ENCODE measurements at regions not wholly inside any gene's neighbourhood (a gene's known extent, or its start where the extent isn't known, plus 50 kb on each side); places are given as distances from the start of the nearest gene placed in this dataset.
A peak's percentile ranks its signal among the peaks of the same experiment; 100 is the strongest.

DNA sequence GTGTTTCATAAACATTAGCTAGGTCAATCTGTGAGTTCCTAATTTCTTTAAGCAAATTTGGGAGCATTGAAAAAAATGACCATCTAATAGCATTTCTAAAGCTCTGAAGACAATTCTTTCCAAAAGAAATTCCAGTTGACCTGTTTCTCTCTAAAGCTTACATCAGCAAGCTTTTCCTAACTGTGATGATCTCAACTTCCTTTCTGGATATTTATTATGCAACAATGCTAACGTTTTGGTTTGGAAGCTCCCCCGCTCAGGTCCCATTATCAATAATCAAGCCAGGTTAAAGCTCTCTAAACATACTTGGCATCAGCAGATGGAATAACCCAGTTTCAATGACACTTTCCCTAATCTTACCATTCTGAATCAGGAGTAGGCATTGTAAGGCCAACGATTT is 196.3 kb upstream of the TANK start:
- DNase-seq (ENCODE audit: low spot score), result no peak

DNA sequence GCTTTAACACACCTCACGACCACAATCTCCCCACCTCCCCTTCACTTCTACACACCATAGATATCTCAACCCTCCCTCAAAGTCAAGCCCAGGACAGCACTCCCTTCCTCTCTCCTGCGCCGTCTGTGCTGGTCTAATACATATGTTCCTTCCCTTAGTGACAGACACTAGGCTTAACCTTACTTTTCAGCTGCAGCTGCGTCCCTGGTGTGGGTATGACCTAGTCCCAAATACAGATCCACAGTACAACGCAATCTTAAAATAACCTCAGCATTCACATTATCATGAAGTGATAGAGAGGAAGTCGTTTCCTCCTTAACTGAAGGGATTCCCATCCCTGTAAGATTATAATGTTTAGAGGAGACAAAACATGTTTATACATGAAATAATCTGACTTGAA is 192.7 kb upstream of the TANK start:
- DNase-seq (ENCODE audit: low spot score), result no peak

DNA sequence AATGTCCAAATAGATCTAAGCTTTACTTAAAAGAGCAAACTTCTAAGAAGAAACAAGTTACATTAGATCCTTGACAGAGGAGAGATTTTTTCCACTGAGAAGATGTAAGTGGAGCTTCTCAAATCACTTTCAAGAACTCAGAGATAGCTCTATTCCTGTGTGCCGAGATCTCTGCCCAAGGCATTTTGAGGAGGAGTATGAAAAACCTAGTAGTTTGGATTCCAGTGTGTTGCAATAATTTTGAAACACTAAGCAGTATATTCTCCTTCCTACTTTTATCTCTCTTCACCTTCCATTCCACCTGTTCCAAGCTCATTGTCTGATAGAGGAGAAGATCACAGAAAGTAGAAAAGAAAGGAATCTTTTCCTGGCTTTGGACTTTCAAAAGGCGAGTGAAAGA is 192.0 kb upstream of the TANK start:
- DNase-seq (ENCODE audit: low spot score), result no peak

DNA sequence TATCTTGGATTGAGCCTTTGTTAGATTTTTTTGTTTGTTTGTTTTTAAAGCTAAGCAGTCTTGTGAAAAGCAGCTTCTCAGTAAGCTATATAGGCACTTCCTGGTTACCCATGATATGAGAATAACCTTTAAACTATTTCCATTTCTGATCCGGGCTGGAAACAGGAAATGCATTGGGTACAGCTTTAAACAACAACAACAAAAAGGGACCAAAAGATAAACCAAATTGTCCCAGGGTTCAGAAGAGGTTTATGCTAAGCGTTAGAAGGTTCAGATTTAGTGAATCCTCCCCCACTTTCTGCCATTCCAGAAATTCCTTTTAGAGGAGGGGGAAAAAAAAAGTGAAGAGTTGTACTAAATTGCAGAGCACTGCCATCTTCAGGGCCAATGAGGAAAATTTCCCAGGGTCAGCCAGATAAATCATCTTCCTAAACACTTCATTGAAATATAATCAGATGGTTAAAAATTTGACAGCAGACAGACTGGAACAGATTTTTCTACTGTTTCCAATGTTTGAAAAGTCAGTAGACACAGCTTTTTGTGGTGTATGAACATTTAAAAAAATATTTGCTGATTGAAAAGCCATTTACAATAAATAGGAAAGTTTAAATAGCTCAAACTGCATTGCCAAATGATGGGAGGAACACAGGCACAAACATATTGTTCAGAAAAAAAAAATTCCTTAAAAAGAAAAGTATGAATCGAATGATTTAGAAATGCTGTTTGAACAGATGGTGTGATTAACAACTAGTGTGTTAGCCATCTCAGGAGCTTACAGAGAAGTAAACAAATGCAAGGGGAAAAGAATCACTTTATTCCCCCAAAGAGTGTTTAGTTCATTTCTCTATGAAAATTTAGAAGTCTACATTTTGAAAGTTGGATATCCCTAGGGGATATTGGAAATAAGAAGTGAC is 189.9 kb upstream of the TANK start:
- peak; percentile 90 for DNase-seq (ENCODE audit: low spot score)

DNA sequence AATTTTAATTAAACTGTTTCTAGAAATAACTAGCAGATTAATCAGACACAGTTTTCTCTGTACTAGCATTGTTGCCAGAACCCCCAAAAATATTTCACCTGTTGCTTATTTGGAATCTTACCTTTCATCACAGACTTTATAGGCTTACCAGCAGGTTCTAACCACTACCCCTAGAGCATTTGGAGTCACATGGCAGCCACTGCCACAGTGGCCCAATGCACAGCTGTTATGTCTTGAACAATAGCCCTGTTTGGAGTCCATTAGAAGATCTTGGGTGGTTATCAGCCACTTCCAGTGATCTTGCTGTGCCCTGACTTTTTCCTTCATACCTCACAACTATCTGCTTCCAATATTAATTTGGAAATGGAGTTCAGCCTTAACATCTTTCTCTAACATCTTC is 186.2 kb upstream of the TANK start:
- DNase-seq (ENCODE audit: low spot score), result no peak

DNA sequence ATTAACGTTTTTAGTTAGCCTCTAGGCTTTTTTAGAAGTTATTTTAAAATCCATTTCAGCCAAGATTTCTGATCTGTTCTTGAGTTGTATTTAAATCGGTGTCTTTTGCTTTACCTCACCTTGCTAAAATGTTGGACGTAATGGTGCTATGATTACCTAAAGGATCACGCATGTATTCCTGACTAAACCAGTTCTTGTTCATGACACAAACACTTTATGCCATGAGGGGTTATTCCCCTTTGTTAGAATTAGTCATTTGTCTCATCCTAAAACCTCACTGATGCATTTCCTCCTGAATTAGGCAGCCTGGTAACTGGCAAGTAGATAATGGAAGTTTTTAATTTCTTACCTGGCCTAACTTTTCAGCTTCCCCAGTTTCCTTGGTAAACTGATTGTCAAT is 185.4 kb upstream of the TANK start:
- no peak for DNase-seq (ENCODE audit: low spot score)

DNA sequence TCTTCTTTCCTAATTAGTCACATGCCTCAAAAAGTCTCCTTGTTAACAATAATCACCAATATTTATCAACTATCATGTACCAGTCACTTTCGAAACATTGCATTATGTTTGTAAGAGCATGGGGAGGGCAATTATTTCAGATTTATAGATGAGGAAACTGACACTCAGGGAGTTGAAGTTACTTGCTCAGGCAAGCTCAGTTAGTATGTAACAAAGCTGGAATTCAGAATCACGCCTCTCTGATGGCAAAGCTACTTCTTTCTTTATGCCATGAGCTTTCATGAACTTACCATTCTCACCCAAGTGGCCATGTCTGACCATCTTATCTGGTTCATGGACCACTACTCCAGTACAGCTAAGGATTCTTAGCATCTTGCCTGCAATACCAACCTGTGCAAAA is 183.4 kb upstream of the TANK start:
- DNase-seq (ENCODE audit: low spot score), result no peak

DNA sequence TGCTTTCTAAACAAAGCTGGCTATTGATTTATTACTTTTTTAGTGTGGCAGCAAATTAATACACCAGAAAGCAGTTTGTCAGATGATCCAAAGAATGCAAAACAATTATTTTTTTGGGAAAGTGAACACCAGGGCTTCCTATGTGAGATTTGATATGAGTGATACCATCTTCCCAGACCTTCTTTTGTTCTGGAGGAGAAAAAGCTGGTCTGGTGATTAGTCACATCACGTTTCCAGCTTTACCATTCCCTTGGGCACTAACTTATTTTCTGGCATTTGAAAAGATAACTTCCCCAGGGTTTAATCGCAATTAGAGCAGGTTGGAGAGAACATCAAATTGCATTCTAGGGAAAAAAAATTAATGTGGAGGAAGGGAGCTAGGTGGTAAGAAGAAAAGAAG is 182.9 kb upstream of the TANK start:
- no peak for DNase-seq (ENCODE audit: low spot score)

DNA sequence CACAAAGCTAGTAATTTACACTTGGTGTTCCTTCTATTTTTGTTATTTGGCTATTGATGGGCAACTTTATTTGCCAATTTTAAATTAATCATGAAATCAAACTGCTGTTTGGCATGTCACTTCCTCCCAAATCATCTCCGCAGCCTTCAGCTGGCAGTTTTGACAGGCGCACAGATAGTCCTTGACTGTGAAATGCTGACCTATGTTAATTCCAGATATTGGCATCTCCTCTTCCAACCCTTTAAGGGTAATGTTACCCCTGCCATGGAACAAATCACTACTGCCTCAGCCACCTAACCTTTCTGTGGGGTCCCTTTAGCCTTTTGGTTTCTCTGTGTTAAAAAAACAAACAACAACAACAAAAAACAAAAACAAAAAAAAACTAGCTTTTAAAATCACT is 182.4 kb upstream of the TANK start:
- no peak for DNase-seq (ENCODE audit: low spot score)

DNA sequence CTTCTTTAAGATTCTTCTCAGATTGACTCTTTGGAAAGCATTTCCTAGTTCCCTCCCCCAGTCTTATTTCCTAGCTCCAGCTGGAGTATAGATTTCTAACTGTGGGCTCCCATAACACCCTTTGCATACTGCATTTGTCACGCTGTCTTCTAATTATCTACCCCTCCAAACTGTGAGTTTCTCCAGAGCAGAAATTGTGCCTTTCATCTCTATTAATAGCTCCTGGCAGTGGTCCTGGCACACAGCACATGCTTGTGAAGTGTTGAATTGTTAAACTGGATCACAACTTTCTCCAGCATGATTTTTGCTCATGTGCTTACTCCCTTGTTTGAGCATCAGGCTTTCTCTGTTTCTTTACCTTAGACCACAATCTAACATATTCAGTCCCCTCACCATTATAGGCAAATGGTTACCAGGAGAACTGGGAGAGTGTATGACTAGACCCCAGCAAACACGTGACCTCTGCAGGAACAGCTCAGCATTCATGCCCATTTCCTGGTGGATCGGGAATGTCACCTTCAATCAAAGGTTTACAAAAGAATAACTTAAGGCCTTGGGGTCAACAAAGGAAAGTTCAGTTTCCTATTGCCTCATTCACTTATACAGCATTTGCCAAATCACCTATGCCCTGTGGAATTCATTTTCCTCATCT is 175.7 kb upstream of the TANK start:
- DNase-seq (ENCODE audit: low spot score), result no peak

DNA sequence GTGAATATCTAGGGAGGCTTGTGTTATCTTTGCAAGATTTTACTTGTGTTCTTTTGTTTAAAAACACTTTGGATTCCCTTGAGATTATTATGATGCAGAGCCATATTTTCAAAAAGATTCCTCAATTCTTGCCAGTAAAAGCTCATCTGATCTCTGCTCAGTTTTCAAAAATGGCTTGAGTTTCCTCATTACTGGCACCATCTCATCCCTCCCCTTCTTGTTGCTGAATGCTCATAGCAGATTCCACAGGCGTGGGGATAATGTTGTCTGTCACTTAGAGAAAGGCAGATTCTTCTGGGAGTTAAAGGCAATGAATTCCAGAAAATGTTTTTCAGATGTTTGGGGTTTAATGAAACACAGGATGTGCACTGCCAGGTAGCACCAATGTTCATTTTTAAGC is 170.4 kb upstream of the TANK start:
- no peak for DNase-seq (ENCODE audit: low spot score)

DNA sequence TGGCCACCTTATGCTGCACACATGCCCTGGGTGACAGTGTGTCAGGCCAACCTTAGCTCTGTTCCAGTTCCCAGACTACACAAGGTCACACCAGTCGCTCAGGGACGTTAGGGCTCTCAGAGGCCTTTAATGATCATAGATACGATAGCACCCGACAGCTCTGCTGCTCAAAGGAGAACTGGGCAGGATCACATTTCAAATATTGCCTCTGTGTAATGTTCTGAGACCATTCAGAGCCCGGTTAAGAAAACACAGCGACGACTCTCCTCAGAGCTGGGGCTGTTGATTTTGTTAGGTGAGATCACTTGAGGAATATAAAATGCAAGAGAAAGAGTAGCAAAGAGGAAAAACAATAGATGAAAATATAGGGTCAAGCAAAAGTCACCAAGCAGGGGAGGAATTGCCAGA is 166.6 kb upstream of the TANK start:
- DNase-seq (ENCODE audit: low spot score), result no peak

DNA sequence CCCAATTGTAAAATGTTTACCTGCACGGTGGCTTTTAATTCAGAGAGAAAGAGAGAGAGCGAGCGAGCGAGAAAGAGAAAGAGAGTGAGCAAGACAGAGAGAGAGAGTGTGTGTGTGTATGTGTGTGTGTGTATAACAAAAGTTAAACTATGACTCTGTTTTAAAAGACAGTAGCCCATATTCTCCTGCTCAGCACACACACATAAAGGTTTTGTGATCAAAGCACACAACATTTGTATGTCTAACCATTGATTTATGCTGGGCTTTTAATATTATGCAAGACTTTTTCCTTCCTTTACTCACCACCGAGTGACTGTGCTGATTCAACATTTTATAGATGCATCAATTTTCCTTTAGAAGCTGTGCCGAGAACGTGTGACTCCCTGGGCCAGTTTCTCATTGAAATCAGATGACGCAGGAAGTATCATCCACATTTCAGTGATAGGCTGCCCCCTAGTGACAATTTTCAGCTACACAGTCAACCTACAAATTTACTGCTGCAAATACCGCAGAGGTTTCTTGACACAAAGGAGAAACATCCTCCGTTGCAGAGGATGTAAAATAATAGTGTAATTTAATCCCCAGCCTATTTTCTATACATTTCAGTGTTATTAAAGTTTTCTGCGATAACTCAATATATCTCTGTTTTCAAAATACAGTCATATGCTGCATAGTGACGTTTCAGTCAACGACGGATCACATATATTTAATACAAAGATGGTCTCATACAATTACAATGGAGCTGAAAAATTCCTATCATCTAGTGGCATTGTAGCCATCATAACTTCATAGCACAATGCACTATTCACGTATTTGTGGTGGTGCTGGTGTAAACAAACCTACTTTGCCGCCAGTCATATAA is 165.9 kb upstream of the TANK start:
- DNase-seq (ENCODE audit: low spot score), result peak; percentile 84

DNA sequence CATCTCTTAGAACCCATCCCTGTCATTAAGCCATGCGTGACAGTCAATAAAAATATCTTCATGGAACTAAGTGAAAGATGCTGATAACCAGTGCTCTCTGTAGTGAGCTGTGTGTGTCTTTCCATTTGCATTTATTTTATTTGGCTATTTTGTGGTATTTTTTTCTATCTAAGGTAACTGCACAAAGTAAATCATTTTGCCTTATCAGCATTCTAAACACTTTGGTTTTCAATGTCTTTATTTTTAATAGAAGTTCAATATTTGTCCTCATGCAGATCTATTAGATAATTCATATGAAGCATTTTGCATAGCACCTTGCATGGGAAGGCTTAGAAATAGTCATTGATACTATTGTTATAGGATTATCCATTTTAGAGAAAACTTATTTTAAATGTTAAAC is 163.6 kb upstream of the TANK start:
- no peak for DNase-seq (ENCODE audit: low spot score)

DNA sequence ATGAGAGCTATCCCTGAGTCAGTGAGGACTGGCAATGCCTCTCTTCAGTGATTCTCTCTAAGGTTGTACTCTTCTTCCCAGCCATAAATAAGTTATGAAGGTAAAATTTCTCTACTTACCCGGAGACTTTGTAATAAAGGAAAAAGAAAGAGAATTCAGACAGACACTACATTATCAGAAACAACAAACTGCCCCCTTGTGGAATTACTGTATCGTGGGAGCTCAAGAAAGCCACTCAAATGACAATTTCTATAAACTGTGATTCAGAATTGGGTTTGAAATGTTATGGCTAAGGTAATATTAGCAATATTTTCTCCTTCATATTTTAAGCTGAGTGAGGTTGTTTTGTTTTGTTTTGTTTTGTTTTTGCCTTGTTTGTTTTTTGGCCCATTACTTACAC is 155.8 kb upstream of the TANK start:
- DNase-seq (ENCODE audit: low spot score), result peak; percentile 27

DNA sequence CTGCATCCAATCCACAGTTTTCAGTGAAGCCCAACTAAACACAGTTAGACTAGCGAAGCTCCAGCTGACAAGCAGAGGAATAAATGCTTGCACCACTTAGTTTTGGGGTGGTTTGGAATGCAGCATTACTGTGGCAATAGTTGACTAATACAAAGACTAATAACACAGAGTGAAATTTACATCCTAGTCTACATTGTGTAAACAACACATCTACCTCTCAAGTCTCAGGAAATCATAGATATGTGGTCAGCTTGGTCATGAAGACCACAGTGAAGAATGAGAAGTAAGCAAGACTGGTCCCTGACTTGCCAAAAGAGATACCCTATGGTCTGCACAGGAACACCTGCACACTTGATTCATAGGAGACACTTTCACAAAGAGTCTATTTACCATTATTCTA is 155.1 kb upstream of the TANK start:
- no peak for DNase-seq (ENCODE audit: low spot score)

DNA sequence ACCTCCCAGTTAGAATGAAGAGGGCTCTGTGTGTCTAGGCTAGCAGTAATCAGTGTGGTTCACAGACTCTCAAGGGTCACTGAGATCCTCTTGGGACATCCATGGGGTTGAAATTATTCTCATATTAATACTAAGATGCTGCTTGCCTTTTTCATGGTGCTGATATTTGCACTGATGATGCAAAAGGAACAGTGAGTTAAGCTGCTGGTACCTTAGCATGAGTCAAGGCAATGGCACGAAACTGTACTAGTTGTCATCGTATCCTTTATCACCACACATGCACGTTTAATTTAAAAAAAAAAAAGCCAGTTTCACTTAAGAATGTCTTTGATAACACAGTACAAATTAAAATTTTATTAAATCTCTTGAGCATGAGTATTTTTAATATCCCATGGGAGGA is 151.9 kb upstream of the TANK start:
- DNase-seq (ENCODE audit: low spot score), result no peak

DNA sequence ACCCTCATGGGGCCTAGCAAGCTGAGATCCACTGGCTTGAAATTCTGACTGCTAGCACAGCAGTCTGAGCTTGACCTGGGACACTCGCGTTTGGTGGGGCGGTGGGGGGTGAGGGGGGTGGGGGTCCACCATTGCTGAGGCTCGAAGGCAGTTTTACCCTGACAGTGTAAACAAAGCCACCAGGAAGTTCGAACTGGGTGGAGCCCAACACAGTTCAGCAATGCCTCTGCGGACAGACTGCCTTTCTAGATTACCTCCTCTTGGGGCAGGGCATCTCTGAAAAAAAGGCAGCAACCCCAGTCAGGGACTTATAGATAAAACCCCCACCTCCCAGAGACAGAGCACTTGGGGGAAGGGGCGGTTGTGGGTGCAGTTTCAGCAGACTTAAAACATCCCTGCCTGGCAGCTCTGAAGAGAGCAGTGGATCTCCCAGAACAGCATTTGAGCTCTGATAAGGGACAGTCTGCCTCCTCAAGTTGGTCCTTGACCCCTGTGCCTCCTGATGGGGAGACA is 149.7 kb upstream of the TANK start:
- DNase-seq (ENCODE audit: low spot score), result no peak

DNA sequence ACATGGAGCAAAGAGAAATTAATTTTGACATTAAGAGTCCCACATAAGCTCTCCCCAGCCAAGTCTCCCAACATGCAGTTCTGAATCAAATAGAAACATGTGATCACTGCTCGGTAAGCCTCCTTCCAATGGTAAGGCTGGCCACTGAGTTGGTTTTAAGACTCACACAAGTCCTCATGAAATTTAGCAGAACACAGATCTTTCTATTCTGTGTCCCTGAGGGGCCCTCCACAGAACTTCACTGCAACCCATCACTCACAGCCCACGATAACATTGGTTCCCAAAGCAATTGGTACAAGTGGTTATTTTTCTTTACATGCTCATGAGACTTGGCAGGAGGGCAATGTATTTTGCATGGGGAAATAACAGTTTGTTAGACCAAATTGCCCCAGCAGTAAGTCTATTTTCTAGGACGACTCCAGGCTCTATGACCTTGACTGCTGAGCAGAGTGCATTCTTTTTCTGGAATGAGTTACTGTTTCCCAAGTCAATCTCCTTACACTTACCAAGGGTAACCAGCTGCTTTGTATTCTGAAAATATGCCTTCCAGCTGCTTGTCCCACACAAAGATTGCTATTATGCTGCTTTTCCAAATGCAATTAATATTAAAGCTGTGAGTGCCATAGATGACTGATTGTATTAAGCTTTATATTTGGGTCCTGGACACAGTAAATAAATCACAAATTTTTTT is 142.3 kb upstream of the TANK start:
- DNase-seq (ENCODE audit: low spot score), result no peak

DNA sequence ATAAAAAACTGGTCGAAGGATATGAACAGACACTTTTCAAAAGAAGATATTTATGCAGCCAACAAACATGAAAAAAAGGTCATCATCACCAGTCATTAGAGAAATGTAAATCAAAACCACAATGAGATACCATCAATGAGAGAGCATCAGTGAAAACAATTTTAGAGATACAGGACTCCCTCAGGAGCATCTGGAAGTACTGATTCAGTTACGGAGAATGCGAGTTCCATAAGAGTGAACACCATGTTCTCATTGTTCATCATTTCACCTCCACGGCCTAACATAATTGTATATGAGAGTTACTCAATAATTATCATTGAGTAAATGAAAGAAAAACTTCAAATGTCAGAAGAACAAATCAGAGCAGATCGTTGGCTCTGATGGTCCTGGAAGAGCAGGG is 140.9 kb upstream of the TANK start:
- DNase-seq (ENCODE audit: low spot score), result no peak

DNA sequence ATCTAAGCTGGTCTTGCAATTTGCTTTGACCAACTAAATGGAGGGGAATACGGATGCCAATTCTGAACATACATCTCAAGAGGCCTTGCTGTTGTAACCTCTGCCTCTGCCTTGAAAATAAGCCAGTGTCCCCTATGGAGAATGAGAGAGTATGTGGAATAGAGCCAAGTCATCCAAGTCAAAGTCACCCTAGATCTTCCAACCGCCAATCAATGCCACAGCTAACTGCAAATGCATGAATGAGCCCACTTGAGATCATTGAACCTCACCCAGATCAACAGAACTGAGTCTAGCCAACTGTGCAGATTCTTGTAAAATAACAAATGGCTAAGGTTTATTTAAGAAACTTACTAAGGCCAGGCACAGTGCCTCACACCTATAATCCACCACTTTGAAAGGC is 139.8 kb upstream of the TANK start:
- no peak for DNase-seq (ENCODE audit: low spot score)

DNA sequence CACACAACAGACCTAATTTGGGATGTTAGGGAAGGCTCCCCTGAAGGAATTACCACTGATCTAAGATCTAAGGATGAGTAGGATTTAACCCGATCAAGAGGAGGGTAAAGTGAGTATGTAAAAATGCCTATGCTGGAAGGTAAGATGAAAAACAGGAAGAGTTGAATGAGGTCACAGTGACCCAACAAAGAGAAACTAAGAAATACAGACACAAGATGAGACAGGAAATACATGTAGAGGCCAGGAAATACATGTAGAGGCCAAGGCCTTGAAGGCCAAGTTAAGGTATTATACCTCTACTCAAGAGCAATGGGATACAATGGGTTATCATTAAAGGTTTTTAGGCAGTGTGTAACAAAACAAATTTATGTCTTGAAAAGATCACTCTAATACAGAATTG is 131.6 kb upstream of the TANK start:
- DNase-seq (ENCODE audit: low spot score), result no peak
